ENCODE measurements at regions not wholly inside any gene's neighbourhood (a gene's known extent, or its start where the extent isn't known, plus 50 kb on each side); places are given as distances from the start of the nearest gene placed in this dataset.

DNA sequence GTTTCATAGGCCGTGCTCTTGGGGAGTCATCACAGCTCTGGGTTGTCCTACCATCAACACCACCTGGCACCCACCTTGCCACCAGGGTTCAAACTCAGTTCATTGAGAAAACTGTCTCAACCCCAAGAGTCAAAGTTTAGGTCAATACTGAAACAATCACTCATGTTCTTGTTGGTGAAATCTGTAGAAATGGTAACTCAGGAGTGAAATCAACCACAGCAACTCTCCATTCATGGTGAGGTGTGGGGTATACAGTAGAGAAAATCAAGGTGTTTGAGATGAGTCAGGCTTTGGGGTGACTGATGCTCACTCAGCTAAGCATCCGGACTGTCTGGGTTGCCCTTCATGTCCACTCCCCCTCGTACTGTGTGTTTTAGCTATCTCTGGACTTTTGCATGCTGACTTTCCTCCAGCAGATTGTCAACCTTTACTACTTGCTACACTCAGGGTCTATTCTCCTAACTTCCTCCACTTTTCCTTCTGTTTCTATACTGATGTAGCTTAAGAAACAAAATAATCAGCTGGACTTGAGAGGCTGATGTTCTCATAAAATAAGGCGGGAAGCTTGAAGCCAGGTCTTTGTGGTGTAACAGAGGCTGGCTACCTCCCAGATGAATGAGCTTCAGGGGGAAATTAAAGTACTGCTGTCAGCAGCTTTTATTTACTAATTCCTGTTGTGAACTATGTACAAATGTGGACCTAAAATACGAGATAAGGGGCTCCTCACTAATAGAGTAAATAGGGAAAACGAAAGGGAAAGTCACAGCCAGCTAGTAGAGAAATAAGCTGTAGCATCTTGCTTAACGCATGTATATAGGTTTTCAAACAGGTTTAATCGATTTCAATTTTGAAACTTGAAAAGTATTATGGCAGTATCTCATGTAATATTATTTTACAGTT is 173.6 kb upstream of the AKR1E2 start:
- TF ChIP-seq, protein P1, sequence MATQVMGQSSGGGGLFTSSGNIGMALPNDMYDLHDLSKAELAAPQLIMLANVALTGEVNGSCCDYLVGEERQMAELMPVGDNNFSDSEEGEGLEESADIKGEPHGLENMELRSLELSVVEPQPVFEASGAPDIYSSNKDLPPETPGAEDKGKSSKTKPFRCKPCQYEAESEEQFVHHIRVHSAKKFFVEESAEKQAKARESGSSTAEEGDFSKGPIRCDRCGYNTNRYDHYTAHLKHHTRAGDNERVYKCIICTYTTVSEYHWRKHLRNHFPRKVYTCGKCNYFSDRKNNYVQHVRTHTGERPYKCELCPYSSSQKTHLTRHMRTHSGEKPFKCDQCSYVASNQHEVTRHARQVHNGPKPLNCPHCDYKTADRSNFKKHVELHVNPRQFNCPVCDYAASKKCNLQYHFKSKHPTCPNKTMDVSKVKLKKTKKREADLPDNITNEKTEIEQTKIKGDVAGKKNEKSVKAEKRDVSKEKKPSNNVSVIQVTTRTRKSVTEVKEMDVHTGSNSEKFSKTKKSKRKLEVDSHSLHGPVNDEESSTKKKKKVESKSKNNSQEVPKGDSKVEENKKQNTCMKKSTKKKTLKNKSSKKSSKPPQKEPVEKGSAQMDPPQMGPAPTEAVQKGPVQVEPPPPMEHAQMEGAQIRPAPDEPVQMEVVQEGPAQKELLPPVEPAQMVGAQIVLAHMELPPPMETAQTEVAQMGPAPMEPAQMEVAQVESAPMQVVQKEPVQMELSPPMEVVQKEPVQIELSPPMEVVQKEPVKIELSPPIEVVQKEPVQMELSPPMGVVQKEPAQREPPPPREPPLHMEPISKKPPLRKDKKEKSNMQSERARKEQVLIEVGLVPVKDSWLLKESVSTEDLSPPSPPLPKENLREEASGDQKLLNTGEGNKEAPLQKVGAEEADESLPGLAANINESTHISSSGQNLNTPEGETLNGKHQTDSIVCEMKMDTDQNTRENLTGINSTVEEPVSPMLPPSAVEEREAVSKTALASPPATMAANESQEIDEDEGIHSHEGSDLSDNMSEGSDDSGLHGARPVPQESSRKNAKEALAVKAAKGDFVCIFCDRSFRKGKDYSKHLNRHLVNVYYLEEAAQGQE (IDR thresholded peaks at IDR 0.05; ENCODE audit: low read depth): no peak
- TF ChIP-seq, protein P2, sequence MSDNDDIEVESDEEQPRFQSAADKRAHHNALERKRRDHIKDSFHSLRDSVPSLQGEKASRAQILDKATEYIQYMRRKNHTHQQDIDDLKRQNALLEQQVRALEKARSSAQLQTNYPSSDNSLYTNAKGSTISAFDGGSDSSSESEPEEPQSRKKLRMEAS (IDR thresholded peaks at IDR 0.05): no peak
- TF ChIP-seq, protein P3, sequence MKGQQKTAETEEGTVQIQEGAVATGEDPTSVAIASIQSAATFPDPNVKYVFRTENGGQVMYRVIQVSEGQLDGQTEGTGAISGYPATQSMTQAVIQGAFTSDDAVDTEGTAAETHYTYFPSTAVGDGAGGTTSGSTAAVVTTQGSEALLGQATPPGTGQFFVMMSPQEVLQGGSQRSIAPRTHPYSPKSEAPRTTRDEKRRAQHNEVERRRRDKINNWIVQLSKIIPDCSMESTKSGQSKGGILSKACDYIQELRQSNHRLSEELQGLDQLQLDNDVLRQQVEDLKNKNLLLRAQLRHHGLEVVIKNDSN (IDR thresholded peaks at IDR 0.05): no peak
- TF ChIP-seq EGR1 (IDR thresholded peaks at IDR 0.05) (no peak), TEAD4 (IDR thresholded peaks at IDR 0.05) (no peak), TCF12 (IDR thresholded peaks at IDR 0.05; ENCODE audit: low read depth) (no peak), ZBTB7A (IDR thresholded peaks at IDR 0.05; ENCODE audit: low read depth) (no peak), CEBPB (IDR thresholded peaks at IDR 0.05) (no peak), FOXM1 (IDR thresholded peaks at IDR 0.05; ENCODE audit: borderline replicate concordance, low read depth) (no peak), TAF1 (IDR thresholded peaks at IDR 0.05; ENCODE audit: low read depth) (no peak), EP300 (IDR thresholded peaks at IDR 0.05; ENCODE audit: borderline replicate concordance) (no peak)

Measured in Ishikawa (cell line).